ENCODE measurements at regions not wholly inside any gene's neighbourhood (a gene's known extent, or its start where the extent isn't known, plus 50 kb on each side); places are given as distances from the start of the nearest gene placed in this dataset.

DNA sequence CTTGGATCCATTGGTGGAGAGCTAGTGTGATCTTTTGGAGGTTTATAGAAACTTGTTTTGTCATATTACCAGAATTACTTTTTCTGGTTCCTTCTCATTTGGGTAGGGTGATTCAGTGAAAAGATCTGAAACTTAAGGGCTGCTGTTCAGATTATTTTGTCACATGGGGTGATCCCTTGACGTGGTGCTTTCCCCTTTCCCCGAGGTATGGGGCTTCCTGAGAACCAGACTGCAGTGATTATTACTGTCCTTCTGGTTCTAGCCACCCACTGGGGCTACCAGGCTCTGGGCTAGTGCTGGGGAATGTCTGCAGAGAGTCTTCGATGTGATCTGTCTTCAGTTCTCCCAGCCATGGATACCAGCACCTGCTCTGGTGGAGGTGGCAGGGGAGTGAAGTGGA is 1030.0 kb downstream of the GRM8 start:
- TF ChIP-seq, protein P1, sequence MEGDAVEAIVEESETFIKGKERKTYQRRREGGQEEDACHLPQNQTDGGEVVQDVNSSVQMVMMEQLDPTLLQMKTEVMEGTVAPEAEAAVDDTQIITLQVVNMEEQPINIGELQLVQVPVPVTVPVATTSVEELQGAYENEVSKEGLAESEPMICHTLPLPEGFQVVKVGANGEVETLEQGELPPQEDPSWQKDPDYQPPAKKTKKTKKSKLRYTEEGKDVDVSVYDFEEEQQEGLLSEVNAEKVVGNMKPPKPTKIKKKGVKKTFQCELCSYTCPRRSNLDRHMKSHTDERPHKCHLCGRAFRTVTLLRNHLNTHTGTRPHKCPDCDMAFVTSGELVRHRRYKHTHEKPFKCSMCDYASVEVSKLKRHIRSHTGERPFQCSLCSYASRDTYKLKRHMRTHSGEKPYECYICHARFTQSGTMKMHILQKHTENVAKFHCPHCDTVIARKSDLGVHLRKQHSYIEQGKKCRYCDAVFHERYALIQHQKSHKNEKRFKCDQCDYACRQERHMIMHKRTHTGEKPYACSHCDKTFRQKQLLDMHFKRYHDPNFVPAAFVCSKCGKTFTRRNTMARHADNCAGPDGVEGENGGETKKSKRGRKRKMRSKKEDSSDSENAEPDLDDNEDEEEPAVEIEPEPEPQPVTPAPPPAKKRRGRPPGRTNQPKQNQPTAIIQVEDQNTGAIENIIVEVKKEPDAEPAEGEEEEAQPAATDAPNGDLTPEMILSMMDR (conservative IDR thresholded peaks at IDR 0.05 in 1 of 2, IDR thresholded peaks at IDR 0.05 in 1 of 2; ENCODE audit: extremely low read depth in 1 of 2, insufficient read depth in 1 of 2, low read depth in 1 of 2, low read length in 2 of 2) = no peak
- TF ChIP-seq EZH2 (IDR thresholded peaks at IDR 0.05; ENCODE audit: borderline replicate concordance, low read length) = no peak
